ENCODE measurements at regions not wholly inside any gene's neighbourhood (a gene's known extent, or its start where the extent isn't known, plus 50 kb on each side); places are given as distances from the start of the nearest gene placed in this dataset.

GRCh38 chrX:3257471-3257870, 89.0 kb downstream of the MXRA5 start:
- Histone ChIP-seq H3K9ac (ENCODE audit: low read depth, low read length) (no peak overlapping the region), H3K4me2 (ENCODE audit: low read length) (no peak overlapping the region), H3K27me3 (ENCODE audit: control insufficient read depth, insufficient read depth, low read length) (no peaks in the 10 kb centered on the region), H3K4me3 (ENCODE audit: low read length) (no peak overlapping the region), H3K36me3 (ENCODE audit: insufficient read depth, low read length) (no peaks in the 10 kb centered on the region), H3K9me3 (replicated peaks; ENCODE audit: low read length) (no peaks in the 10 kb centered on the region), H3K4me1 (ENCODE audit: control insufficient read depth, insufficient read depth, low read length) (peaks cover 4% of the 10 kb centered on the region)

GRCh38 chrX:3256868-3257267, 89.6 kb downstream of the MXRA5 start:
- H3K36me3 ChIP-seq (ENCODE audit: insufficient read depth, low read length), result no peaks in the 10 kb centered on the region
- H3K4me2 ChIP-seq (ENCODE audit: low read length), result no peak overlapping the region
- H3K4me1 ChIP-seq (ENCODE audit: control insufficient read depth, insufficient read depth, low read length), result no peaks in the 10 kb centered on the region
- H3K27me3 ChIP-seq (ENCODE audit: control insufficient read depth, insufficient read depth, low read length), result no peaks in the 10 kb centered on the region
- H3K9ac ChIP-seq (ENCODE audit: low read depth, low read length), result no peak overlapping the region
- no peak overlapping the region for H3K4me3 ChIP-seq (ENCODE audit: low read length)
- no peaks in the 10 kb centered on the region for H3K9me3 ChIP-seq (replicated peaks; ENCODE audit: low read length)

GRCh38 chrX:3252744-3253143, 93.7 kb downstream of the MXRA5 start:
- Histone ChIP-seq H3K4me2 (ENCODE audit: low read length) (no peak overlapping the region), H3K9me3 (replicated peaks; ENCODE audit: low read length) (no peaks in the 10 kb centered on the region), H3K36me3 (ENCODE audit: insufficient read depth, low read length) (no peaks in the 10 kb centered on the region), H3K4me1 (ENCODE audit: control insufficient read depth, insufficient read depth, low read length) (no peaks in the 10 kb centered on the region), H3K27me3 (ENCODE audit: control insufficient read depth, insufficient read depth, low read length) (no peaks in the 10 kb centered on the region), H3K4me3 (ENCODE audit: low read length) (no peak overlapping the region), H3K9ac (ENCODE audit: low read depth, low read length) (no peak overlapping the region)

- Histone ChIP-seq H3K9me3 (replicated peaks; ENCODE audit: low read length) (no peaks in the 10 kb centered on the region), H3K27me3 (ENCODE audit: control insufficient read depth, insufficient read depth, low read length) (no peaks in the 10 kb centered on the region), H3K9ac (ENCODE audit: low read depth, low read length) (no peak overlapping the region), H3K4me1 (ENCODE audit: control insufficient read depth, insufficient read depth, low read length) (no peaks in the 10 kb centered on the region), H3K4me2 (ENCODE audit: low read length) (no peak overlapping the region), H3K4me3 (ENCODE audit: low read length) (no peak overlapping the region), H3K36me3 (ENCODE audit: insufficient read depth, low read length) (no peaks in the 10 kb centered on the region)
Measured at GRCh38 chrX:3250966-3251365, 95.5 kb downstream of the MXRA5 start.

- H3K36me3 ChIP-seq (ENCODE audit: insufficient read depth, low read length), result no peaks in the 10 kb centered on the region
Measured at GRCh38 chrX:3244955-3245354, 101.5 kb downstream of the MXRA5 start.

GRCh38 chrX:3244203-3244743, 102.2 kb downstream of the MXRA5 start:
- H3K36me3 ChIP-seq (ENCODE audit: insufficient read depth, low read length), result no peaks in the 10 kb centered on the region
- H3K4me1 ChIP-seq (ENCODE audit: control insufficient read depth, insufficient read depth, low read length), result peaks cover 4% of the 10 kb centered on the region
- H3K9me3 ChIP-seq (replicated peaks; ENCODE audit: low read length), result no peaks in the 10 kb centered on the region
- no peak overlapping the region for H3K4me3 ChIP-seq (ENCODE audit: low read length)
- no peak overlapping the region for H3K9ac ChIP-seq (ENCODE audit: low read depth, low read length)
- H3K27me3 ChIP-seq (ENCODE audit: control insufficient read depth, insufficient read depth, low read length), result no peaks in the 10 kb centered on the region
- H3K4me2 ChIP-seq (ENCODE audit: low read length), result peak overlapping the region; percentile 58

More at GRCh38 chrX:3244955-3245354, 101.5 kb downstream of the MXRA5 start:
- H3K4me2 ChIP-seq (ENCODE audit: low read length), result no peak overlapping the region
- H3K4me1 ChIP-seq (ENCODE audit: control insufficient read depth, insufficient read depth, low read length), result peaks cover 4% of the 10 kb centered on the region
- no peaks in the 10 kb centered on the region for H3K9me3 ChIP-seq (replicated peaks; ENCODE audit: low read length)
- no peaks in the 10 kb centered on the region for H3K27me3 ChIP-seq (ENCODE audit: control insufficient read depth, insufficient read depth, low read length)
- H3K4me3 ChIP-seq (ENCODE audit: low read length), result no peak overlapping the region
- H3K9ac ChIP-seq (ENCODE audit: low read depth, low read length), result no peak overlapping the region

- no peaks in the 10 kb centered on the region for H3K27me3 ChIP-seq (ENCODE audit: control insufficient read depth, insufficient read depth, low read length)
- no peak overlapping the region for H3K4me3 ChIP-seq (ENCODE audit: low read length)
- no peak overlapping the region for H3K9ac ChIP-seq (ENCODE audit: low read depth, low read length)
- H3K4me2 ChIP-seq (ENCODE audit: low read length), result peak overlapping the region; percentile 20
- H3K36me3 ChIP-seq (ENCODE audit: insufficient read depth, low read length), result no peaks in the 10 kb centered on the region
- H3K9me3 ChIP-seq (replicated peaks; ENCODE audit: low read length), result no peaks in the 10 kb centered on the region
- no peaks in the 10 kb centered on the region for H3K4me1 ChIP-seq (ENCODE audit: control insufficient read depth, insufficient read depth, low read length)
Measured at GRCh38 chrX:3232262-3232923, 114.1 kb downstream of the MXRA5 start.

GRCh38 chrX:3231766-3232165, 114.7 kb downstream of the MXRA5 start:
- Histone ChIP-seq H3K4me2 (ENCODE audit: low read length) (peak overlapping the region; percentile 20), H3K9ac (ENCODE audit: low read depth, low read length) (no peak overlapping the region), H3K27me3 (ENCODE audit: control insufficient read depth, insufficient read depth, low read length) (no peaks in the 10 kb centered on the region), H3K9me3 (replicated peaks; ENCODE audit: low read length) (no peaks in the 10 kb centered on the region), H3K36me3 (ENCODE audit: insufficient read depth, low read length) (no peaks in the 10 kb centered on the region), H3K4me1 (ENCODE audit: control insufficient read depth, insufficient read depth, low read length) (no peaks in the 10 kb centered on the region), H3K4me3 (ENCODE audit: low read length) (no peak overlapping the region)

GRCh38 chrX:3230496-3230895, 116.0 kb downstream of the MXRA5 start:
- H3K27me3 ChIP-seq (ENCODE audit: control insufficient read depth, insufficient read depth, low read length), result no peaks in the 10 kb centered on the region
- H3K4me3 ChIP-seq (ENCODE audit: low read length), result no peak overlapping the region
- H3K4me2 ChIP-seq (ENCODE audit: low read length), result no peak overlapping the region
- no peaks in the 10 kb centered on the region for H3K4me1 ChIP-seq (ENCODE audit: control insufficient read depth, insufficient read depth, low read length)
- no peak overlapping the region for H3K9ac ChIP-seq (ENCODE audit: low read depth, low read length)
- no peaks in the 10 kb centered on the region for H3K36me3 ChIP-seq (ENCODE audit: insufficient read depth, low read length)
- H3K9me3 ChIP-seq (replicated peaks; ENCODE audit: low read length), result no peaks in the 10 kb centered on the region

GRCh38 chrX:3227526-3227925, 118.9 kb downstream of the MXRA5 start:
- Histone ChIP-seq H3K9ac (ENCODE audit: low read depth, low read length) (no peak overlapping the region), H3K36me3 (ENCODE audit: insufficient read depth, low read length) (no peaks in the 10 kb centered on the region), H3K4me2 (ENCODE audit: low read length) (no peak overlapping the region), H3K4me3 (ENCODE audit: low read length) (no peak overlapping the region), H3K9me3 (replicated peaks; ENCODE audit: low read length) (no peaks in the 10 kb centered on the region), H3K27me3 (ENCODE audit: control insufficient read depth, insufficient read depth, low read length) (no peaks in the 10 kb centered on the region), H3K4me1 (ENCODE audit: control insufficient read depth, insufficient read depth, low read length) (no peaks in the 10 kb centered on the region)

- no peaks in the 10 kb centered on the region for H3K36me3 ChIP-seq (ENCODE audit: insufficient read depth, low read length)
Measured at GRCh38 chrX:3226087-3226486, 120.4 kb downstream of the MXRA5 start.

GRCh38 chrX:3221643-3222042, 124.8 kb downstream of the MXRA5 start:
- no peak overlapping the region for H3K4me2 ChIP-seq (ENCODE audit: low read length)
- H3K9ac ChIP-seq (ENCODE audit: low read depth, low read length), result no peak overlapping the region
- H3K4me1 ChIP-seq (ENCODE audit: control insufficient read depth, insufficient read depth, low read length), result no peaks in the 10 kb centered on the region
- no peaks in the 10 kb centered on the region for H3K36me3 ChIP-seq (ENCODE audit: insufficient read depth, low read length)
- no peaks in the 10 kb centered on the region for H3K9me3 ChIP-seq (replicated peaks; ENCODE audit: low read length)
- H3K27me3 ChIP-seq (ENCODE audit: control insufficient read depth, insufficient read depth, low read length), result no peaks in the 10 kb centered on the region
- H3K4me3 ChIP-seq (ENCODE audit: low read length), result no peak overlapping the region

More at GRCh38 chrX:3226087-3226486, 120.4 kb downstream of the MXRA5 start:
- no peaks in the 10 kb centered on the region for H3K4me1 ChIP-seq (ENCODE audit: control insufficient read depth, insufficient read depth, low read length)
- no peak overlapping the region for H3K4me2 ChIP-seq (ENCODE audit: low read length)
- H3K9me3 ChIP-seq (replicated peaks; ENCODE audit: low read length), result no peaks in the 10 kb centered on the region
- H3K4me3 ChIP-seq (ENCODE audit: low read length), result no peak overlapping the region
- H3K27me3 ChIP-seq (ENCODE audit: control insufficient read depth, insufficient read depth, low read length), result no peaks in the 10 kb centered on the region
- no peak overlapping the region for H3K9ac ChIP-seq (ENCODE audit: low read depth, low read length)

All from skeletal muscle satellite cell (primary cell).